GM19467 (cell line): ENCODE measurements at regions not wholly inside any gene's neighbourhood (a gene's known extent, or its start where the extent isn't known, plus 50 kb on each side); places are given as distances from the start of the nearest gene placed in this dataset.

ENCODE experiments used
- ATAC-seq: cut with Tn5 transposase; IDR thresholded peaks from one replicate; pipeline ENCODE4 v1.9.1; 2021; ENCODE audit warnings: mild to moderate bottlenecking, moderate library complexity; ENCODE audit not compliant: unreplicated experiment

GRCh38 chr1:238171985-238172384, 281.3 kb upstream of the ZP4 start:
- ATAC-seq: no peak

GRCh38 chr1:238161955-238162354, 271.2 kb upstream of the ZP4 start:
- no peak for ATAC-seq

GRCh38 chr1:238153939-238154338, 263.2 kb upstream of the ZP4 start:
- ATAC-seq: no peak

DNA sequence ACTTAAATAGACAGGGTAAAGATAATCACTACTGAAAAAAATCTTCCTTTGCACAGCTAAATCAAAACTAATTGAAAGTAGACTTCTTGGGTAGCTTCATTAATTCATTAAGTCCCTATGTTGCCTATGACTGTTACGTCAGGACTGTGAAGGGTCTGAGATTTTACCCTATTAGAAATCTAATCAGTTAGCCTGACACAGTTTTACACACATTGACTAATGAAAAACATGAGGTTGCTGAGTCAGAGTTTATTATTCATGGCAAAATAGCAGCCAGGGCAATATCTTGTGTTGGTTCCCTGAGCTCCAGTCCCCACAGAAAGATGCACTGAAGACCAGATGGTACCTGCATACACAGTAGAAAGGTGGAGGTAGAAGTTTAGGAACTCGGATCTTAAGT, 262.5 kb upstream of the ZP4 start:
- no peak for ATAC-seq

GRCh38 chr1:238152119-238152518, 261.4 kb upstream of the ZP4 start:
- no peak for ATAC-seq

DNA sequence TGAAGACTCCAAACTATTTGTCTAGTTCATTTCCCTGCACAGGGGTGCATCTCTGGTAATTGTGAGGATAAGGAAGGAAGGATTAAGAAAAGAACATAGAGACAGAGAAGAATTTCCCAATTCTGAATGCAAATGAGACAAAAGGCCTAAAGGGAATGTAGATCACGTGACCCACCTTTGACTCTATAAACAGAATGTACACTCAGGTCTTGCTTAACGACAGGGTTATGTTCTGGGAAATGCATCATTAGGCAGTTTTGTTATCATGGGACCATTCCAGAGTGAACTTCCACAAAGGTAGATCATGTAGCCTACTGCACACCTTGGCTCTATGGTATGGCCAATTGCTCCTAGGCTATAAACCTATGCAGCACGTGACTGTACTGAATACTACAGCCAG, 252.3 kb upstream of the ZP4 start:
- no peak for ATAC-seq

DNA sequence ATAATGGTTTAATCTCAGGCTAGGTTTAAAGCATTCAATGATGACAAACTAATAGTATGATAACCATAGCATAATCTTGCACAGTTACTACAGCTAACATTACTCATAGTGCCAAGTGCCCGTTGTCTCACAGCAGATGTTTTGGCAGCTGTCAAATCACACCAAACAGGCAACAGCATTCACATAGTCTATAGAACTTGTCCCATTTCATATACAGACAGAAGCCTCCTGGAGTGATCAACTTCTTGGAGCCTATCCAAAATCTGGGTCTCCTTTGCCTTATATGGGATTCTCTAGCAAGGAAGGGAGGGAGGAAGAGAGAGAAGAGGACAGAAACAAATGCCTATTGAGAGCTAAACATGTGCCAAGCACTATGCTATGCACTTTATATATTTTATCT, 250.6 kb upstream of the ZP4 start:
- no peak for ATAC-seq

DNA sequence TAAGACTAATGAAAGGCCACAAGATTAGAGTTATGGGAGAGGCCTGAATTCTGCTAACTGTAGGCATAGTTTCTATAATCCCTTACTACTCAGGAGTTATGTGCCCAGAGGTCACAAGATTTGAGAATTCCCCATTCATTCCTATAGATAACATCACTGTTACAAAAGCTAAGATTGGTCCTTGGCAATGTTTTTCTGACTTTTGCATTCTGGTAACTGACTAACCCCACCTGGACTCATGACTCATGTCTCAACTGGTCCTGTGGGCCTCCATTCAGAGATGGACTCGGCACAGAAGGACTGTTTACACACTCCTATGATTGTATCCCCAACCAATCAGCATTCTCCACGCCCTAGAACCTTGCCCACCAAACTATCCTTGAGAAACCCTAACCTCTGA, 249.0 kb upstream of the ZP4 start:
- ATAC-seq: no peak

DNA sequence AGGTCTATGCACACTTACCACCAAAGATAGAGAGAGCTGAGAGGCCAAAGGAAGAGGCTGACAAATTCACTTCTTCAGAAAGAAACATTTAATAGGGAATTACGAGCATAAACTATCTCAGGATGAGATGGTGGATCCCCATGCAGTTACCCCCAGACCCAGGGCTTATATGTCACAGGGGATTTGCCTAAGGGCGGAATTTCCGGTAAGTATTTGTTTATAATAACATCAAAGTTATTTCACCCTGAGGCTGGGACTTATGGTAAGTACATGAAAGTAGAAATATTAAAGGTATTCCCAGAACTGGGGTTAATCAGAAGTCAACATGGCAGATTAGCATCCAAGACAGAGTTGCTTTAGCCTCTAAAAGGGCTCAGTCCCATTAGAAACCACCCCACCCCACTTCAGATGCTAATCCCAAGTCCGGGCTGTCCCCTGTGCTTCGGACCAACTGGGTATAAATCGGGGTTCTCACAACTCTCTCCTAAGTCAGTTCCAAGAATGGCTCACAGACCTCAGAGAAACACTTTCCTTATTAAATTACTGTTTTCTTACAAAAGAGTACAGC, 247.4 kb upstream of the ZP4 start:
- no peak for ATAC-seq

DNA sequence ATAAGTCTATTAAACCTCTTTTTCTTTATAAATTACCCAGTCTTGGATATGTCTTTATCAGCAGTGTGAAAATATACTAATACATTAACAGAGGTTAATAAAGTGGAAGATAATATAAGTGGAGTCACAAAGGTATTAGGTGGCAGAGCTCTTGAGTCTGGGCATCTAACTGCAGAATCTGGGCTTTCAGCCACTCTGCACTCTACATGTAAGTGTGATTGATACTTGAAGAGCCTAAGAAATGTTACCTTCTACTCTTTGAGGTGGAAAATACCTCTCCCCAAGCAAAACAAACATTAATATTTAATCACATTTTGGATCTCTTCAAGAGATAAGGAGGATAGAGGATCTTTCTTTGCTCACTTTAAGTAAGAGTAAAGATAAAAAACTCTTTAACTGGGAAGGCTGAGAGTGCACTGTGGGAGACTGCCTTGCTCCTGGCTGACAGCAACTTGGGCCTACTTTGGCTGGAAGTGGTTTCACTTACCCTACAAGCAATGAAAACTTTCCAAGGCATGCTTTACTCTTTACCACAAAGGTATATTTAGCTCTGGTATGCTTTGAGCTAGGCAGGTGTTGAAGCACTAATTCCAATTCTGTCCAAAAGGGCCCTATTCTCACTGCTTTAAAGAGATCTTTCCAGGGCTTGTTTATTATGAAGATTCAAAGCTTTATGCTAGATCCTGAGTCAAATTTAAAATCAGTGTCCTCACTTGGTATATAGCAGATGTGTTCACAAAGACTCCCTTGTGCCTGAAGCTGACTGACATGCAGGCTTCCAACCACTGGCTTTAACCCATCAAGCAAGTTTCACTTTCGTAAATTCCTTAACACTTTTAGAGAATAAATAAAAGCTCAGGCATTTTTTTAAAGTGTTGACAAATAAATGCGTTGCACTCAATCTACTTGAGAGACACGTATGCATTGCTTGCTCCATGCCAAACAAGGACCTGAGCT, 245.3 kb upstream of the ZP4 start:
- ATAC-seq: no peak

DNA sequence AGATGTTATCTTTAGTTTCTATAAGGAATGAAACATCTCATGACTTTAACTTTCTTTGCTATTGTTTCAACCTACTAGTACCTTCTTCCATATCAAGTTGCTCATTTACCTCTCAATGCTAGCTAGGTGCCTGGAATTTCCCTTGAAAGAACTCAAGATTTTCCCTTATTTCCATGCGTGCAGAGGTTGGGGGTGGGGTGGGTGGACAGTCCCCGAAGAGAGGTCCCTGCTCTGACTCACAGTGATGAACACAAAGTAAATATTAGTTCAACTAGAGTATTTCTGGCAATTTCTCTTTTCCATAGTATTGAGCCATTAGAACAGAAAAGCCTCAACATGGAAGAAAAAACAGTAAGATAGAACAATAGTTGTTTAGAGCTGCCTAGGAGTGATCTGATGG, 239.0 kb upstream of the ZP4 start:
- no peak for ATAC-seq

- no peak for ATAC-seq
Measured at GRCh38 chr1:238123201-238123600, 232.5 kb upstream of the ZP4 start.

GRCh38 chr1:238119861-238120260, 229.1 kb upstream of the ZP4 start:
- no peak for ATAC-seq

- ATAC-seq: no peak
Measured at GRCh38 chr1:238119060-238119459, 228.3 kb upstream of the ZP4 start.

- ATAC-seq: no peak
Measured at GRCh38 chr1:238115852-238116251, 225.1 kb upstream of the ZP4 start.

DNA sequence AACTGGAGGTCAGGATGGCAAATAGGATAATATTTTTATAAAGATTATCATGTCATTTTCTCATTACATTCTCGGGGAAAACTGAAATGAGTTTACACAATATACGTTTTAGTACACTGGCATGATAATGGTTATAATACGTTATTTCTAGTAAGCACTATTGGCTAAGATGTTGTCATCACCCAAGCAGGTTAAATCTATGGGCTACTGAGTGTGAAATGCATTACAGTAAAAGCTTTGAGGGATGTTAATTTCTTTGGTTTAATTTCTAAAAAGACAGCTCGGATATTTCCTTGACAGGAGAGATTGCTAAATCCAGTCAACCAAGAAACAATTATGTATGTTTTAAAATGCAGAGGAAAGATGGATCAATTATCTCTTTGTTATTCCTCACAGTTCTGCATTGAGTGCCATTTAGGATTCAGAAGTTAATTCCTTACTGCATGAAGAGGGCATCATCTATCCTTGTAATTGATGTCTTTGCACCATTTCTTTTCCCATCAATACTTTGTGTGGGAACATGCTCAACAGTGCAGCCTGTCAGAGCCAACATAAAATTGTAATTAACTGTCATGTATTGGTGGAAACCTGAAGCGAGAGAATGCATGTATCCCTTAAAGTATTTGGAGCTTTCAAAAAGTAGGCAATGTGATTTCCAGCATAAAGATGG, 222.4 kb upstream of the ZP4 start:
- no peak for ATAC-seq

DNA sequence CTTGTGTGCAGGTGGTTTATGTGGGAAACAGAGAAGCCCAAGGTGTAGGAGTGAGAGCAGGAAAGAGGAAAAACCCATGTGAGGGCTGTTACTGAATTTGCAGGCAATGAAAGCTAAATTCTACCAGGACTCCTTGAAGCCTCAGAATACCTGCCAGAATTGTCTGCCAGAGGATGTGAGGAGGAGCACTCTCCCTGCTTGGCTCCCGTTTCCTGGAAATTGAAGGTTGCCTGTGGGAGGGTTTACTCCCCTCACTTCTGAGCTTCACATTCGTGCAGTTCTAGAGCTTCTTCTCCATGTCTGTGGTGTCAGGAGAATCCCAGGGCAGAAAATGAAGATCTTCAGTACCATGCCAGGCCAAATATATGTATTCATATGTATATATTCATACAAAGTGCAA, 220.8 kb upstream of the ZP4 start:
- ATAC-seq: no peak

DNA sequence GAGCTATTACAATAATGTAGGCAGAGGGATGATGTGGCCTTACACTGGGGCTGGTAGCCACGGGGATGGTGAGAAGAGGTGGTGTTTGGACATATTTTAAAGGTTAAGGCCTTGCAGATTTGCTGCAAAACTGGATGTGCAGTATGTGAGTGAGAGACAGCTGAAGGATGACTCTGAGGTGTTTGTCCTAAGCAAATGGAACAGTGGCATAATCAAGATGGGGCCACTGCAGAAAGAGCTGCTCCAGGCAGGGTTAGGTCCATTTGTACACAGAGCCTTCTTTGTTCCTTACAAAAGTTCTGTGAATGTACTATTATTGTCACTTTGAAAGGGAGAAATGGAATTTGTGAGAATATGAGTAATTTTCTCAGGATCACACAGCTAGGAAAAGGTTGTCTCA, 220.4 kb upstream of the ZP4 start:
- ATAC-seq: no peak

DNA sequence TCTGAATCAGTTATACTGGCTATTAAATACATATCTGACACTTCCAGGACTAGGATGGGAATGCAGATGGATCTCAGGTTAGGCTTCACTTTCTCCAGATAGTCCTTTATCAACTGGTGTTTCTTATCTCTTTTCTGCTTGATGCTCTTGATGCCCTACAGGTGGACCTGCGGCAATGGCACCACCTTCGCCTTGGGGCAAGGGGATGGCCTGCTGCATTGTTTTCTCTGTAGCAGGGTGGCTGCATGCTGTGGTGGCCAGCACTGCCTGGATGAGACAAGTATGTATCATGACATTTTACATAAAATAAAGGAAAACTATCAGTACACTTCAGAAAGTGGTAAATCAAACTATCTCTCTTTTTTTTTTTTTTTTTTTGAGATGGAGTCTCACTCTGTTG, 217.7 kb upstream of the ZP4 start:
- ATAC-seq: no peak

DNA sequence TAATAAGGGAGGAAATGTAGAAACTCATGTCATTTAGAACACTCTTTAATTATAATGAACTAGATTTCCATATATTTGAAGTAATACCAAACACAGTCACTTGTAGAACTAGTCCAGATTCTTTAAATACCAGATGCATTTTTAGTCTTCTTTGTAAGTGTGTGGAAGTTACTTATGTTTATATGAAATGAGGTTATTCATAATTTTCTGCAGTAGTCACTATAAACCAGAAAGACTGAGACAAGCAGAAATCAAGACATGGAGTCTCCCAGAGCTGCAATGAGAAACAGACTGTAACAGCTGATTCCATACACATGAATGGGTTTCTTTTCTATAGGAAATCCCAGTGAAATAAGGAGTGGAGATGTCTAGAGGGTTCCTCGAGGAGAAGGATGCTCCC, 216.6 kb upstream of the ZP4 start:
- ATAC-seq: no peak

GRCh38 chr1:238104752-238105151, 214.0 kb upstream of the ZP4 start:
- ATAC-seq: no peak

DNA sequence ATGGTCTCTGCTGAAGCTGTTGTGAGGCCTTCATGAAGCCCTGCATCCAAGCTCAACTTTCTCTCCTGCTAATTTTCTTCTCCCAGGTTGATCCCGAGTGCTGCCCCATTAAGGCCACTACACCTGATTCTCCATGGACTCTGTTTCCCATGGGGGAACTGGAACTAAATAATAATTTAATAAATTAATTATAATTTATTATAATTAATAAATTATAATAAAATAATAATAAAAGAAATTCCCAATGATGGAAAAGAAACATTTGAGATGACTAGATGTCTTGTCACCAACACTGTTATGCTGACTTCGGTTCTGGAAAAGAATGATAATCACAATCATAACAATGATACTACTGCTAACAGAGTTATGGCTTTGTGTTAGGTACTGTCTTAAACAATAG, 211.2 kb upstream of the ZP4 start:
- no peak for ATAC-seq
